ENCODE measurements at regions not wholly inside any gene's neighbourhood (a gene's known extent, or its start where the extent isn't known, plus 50 kb on each side); places are given as distances from the start of the nearest gene placed in this dataset.
"Not testable (repeated sequence)": the region's sequence is repeated elsewhere in the genome, so short reads cannot be mapped to it uniquely, and the experiment has no call there.

DNA sequence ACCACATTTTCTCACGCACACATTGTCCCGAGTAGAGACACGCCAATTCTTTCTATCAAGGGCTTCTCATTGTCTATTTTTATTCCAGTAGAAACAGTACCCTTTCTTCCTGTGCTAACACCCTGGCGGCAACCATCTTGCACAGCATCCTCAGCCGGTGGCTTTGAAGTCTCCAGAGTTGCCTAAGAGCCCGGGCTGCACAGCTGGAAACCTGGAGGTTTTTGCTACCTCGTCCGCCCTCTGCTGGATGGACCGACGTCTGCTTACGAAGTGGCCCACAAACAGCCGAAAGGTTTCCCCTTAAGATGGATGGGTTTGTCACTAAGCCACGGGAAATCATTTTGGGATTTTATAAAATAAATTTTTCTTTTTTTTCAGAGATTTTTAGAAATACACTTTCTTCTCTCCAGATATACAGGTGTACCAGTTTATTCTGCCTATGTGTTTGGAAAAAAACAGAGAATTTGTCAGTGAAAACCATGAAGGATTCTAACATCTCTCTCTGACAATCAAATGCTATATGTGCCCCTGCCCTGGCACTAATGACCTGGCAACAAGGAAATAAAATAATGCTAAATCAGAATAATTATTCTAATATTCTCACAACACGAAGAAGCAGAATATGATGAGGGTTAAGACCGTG, 81.8 kb upstream of the FAM204A start:
- DNase-seq, result peak in 39 of 56 donors; percentile 2 to 72 (median 24)

DNA sequence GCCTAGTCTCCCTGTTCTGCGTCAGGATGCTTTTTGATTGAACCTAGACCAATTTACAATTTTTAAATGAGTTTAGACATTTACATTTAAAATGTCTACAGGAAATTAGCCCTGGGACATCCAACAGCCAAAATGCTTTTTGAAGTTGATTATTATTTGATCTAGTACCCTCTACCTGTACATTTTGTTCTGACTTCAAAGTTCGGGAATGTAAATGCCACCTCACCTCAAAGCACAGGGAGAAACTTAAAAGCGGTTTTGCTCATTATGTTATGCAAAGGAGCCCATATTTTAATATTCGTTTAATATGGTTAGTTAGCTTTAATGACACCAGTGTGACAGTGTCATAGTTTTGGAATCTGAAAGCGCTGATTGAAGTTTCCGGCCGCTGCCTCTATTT, 80.1 kb upstream of the FAM204A start:
- DNase-seq, result no peak

- not testable (repeated sequence) for DNase-seq
These were observed 77.9 kb upstream of the FAM204A start for GRCh38 chr10:118420049-118420448.

DNA sequence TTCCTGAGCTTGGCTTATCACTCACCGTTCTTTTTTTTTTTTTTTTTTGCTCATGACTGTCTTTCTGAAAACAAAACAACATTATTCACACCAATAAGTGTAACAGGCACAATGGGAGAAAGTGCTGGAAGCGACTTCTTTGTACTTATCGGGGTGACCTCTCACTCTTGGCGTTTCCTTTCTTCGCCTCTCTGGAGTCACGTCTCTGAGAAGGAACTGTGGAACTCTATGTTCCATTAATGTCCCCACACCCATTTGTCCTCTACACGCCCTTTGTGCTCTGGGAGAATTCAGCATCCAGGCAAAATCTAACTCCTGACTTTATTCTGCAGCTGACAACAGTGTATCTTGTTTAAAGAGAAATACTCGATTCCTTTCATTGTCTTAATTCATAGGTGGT, 70.8 kb upstream of the FAM204A start:
- DNase-seq, result no peak

GRCh38 chr10:118412132-118412760, 70.1 kb upstream of the FAM204A start:
- no peak for DNase-seq

DNA sequence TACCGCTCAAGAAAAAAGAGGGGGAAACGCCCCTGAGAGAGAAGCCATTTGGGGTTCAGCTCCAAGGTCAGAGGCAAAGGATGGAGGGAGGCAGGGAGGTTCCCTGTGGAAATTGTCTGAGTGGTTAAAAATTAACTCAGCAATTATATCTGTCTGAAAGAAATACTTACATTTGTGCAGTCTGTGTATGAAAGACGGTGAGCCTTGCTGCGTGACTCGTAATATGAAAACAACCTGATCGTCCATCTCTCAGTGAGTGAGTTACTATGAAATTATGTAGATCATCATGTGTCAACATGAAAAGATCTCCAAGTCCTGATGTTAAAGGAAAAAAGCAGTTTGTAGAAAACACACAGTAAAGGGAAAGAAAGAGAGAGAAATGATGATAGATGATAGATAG, 67.2 kb upstream of the FAM204A start:
- no peak for DNase-seq

- DNase-seq, result no peak
These were observed 66.1 kb upstream of the FAM204A start for GRCh38 chr10:118408181-118408580.

DNA sequence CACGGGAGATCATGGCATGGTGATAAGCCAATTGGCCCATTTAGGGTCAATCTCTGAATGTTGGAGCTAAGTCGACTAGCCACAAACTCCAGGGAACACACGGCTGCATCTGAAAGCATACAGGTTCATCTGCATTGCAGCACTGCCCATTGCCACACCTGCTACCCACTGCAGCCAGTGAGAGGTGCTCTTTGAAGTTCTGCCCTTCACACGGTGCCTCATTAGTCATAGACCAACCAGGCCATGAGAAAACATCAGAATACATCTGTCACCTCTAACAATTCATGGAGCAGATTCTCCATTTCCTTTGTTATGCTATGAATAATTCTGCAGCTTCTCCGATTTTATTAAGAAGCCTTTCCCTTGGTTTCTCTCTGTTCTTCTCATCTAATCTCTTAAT, 65.7 kb upstream of the FAM204A start:
- no peak for DNase-seq

- DNase-seq, result no peak
These were observed 64.9 kb upstream of the FAM204A start for GRCh38 chr10:118407026-118407425.

GRCh38 chr10:118405928-118406327, 63.8 kb upstream of the FAM204A start:
- DNase-seq, result peak in 1 of 56 donors; percentile 2

GRCh38 chr10:118403967-118404366, 61.8 kb upstream of the FAM204A start:
- DNase-seq, result no peak

GRCh38 chr10:118401708-118402193, 59.6 kb upstream of the FAM204A start:
- no peak for DNase-seq

DNA sequence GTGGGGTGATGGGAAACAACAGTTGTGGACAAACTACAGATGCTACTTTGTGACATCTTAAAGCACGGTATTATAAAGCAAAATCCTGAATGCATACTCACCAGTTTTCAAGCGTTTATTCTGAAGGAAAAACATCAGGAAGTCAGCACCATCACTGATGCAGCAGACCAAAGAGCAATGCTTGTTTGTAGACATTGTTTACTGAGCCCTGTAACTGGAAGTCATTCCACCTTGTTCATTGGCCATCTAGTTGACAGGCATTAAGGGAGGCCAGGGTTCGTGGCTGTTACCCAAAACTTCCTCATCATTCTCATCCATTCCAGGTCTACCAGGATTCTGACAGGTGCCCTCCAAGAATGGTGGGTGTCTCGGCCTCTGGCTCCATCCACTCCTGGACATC, 55.3 kb upstream of the FAM204A start:
- no peak for DNase-seq

DNA sequence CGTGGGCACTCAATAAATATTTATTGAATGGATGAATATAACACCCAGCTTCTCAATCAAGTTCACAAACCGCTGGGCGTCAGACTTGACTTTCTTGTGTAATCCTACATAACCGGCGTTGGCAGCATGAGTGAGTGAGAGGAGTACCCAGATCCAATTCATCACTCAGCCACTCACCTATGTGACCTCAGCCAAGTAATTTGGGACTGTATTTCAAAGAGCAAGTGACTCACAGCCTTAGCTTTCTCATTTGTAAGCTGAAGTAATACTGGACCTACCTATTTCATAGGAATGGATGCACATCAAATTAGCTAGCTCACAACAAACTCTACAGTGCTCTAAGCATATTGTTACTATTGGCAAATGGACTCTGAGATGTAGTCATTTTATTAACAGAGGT, 53.8 kb upstream of the FAM204A start:
- no peak for DNase-seq

DNA sequence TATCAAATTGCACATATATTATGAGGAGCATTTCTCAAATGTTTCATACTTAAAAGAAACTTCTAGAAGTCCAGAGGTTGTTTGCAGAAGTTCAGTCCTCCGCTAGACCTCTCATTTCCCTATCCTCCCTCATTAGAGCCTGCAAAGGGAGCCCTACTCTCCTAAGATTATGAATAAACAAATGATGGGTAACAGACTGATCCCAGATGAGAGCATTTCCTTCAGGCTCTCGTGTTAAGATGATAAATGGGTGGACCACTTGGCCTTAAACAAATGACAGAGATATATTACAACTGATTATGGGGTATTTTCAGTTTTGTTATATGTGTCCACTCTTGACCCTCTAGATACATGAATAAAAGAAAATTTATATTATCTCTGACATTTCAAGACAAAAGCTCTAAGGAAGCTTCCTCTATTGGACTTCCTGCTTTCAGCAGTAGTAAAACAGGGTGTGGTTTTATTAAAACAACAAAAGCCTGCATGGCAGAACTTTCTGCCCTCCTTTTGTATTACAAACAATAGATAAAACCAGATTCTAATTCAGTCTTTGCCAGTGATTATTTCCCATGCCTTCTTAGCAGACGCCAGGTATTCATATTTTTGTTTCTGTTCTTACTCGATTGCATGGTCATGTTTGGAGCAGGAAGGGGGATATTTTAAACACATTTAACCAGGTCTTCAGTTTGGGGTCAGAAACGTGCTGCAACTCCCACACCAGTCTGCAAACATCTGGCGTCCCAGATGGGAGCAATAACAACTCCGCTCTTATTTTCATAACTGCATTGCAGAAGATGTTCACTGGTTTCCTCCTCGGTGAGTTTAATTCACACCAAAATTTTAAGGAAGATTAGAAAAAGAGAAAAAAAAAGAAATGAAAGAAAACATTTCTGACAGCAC, 52.4 kb upstream of the FAM204A start:
- DNase-seq, result no peak

- DNase-seq, result no peak
These were observed 50.6 kb upstream of the FAM204A start for GRCh38 chr10:118392761-118393160.
